ENCODE measurements at regions not wholly inside any gene's neighbourhood (a gene's known extent, or its start where the extent isn't known, plus 50 kb on each side); places are given as distances from the start of the nearest gene placed in this dataset.
A peak's percentile ranks its signal among the peaks of the same experiment; 100 is the strongest.
"Not testable (repeated sequence)": the region's sequence is repeated elsewhere in the genome, so short reads cannot be mapped to it uniquely, and the experiment has no call there.

- peak overlapping the region; percentile 63 for H3K27ac Mint-ChIP-seq (ENCODE audit: low read depth, unreplicated experiment)
- H3K4me1 Mint-ChIP-seq (ENCODE audit: insufficient read depth, unreplicated experiment), result peaks cover 15% of the 10 kb centered on the region
- no peak for TF ChIP-seq CTCF (IDR thresholded peaks at IDR 0.05; ENCODE audit: unreplicated experiment)
- no peaks in the 10 kb centered on the region for H3K9me3 Mint-ChIP-seq (ENCODE audit: unreplicated experiment)
- intact Hi-C loops (cut with micrococcal nuclease), result no loop called here
- H3K27me3 Mint-ChIP-seq (ENCODE audit: insufficient read depth, unreplicated experiment), result no peaks in the 10 kb centered on the region
- no peak overlapping the region for H3K4me3 Mint-ChIP-seq (ENCODE audit: unreplicated experiment)
- H3K36me3 Mint-ChIP-seq (ENCODE audit: insufficient read depth, unreplicated experiment), result no peaks in the 10 kb centered on the region
- DNase-seq (ENCODE audit: unreplicated experiment), result peak; percentile 13
- no TSS peak for BruUV-seq (replicated peaks)
- POLR2A ChIA-PET, result interaction anchor here (1.7 kb wide), 1 partner anchor 64 kb away, joined by 6 read pairs; no protein-coding TSS in a partner anchor
- CTCF ChIA-PET, result interaction anchor here (0.7 to 0.9 kb wide), 2 partner anchors 186 to 540 kb away, joined by 3 read pairs; no protein-coding TSS in a partner anchor
These were observed 264.9 kb downstream of the C12orf75 start for GRCh38 chr12:105595440-105595839.

GRCh38 chr12:105596731-105597130, 266.2 kb downstream of the C12orf75 start:
- ChIA-PET CTCF (interaction anchor here (0.8 to 1.1 kb wide), 2 partner anchors 18 to 609 kb away, joined by 3 to 4 read pairs; no protein-coding TSS in a partner anchor), POLR2A (interaction anchor here (0.8 to 1.6 kb wide), 2 partner anchors 30 to 34 kb away, joined by 3 read pairs; no protein-coding TSS in a partner anchor)
- H3K4me3 Mint-ChIP-seq (ENCODE audit: unreplicated experiment), result no peak overlapping the region
- intact Hi-C loops (cut with micrococcal nuclease), result no loop called here
- no peaks in the 10 kb centered on the region for H3K36me3 Mint-ChIP-seq (ENCODE audit: insufficient read depth, unreplicated experiment)
- BruUV-seq (replicated peaks), result no TSS peak
- peaks cover 15% of the 10 kb centered on the region for H3K4me1 Mint-ChIP-seq (ENCODE audit: insufficient read depth, unreplicated experiment)
- TF ChIP-seq CTCF (IDR thresholded peaks at IDR 0.05; ENCODE audit: unreplicated experiment), result no peak
- H3K27ac Mint-ChIP-seq (ENCODE audit: low read depth, unreplicated experiment), result peak overlapping the region; percentile 63
- DNase-seq (ENCODE audit: unreplicated experiment), result peak; percentile 22
- H3K9me3 Mint-ChIP-seq (ENCODE audit: unreplicated experiment), result no peaks in the 10 kb centered on the region
- H3K27me3 Mint-ChIP-seq (ENCODE audit: insufficient read depth, unreplicated experiment), result no peaks in the 10 kb centered on the region

GRCh38 chr12:105598031-105598430, 267.5 kb downstream of the C12orf75 start:
- no peaks in the 10 kb centered on the region for H3K27me3 Mint-ChIP-seq (ENCODE audit: insufficient read depth, unreplicated experiment)
- TF ChIP-seq CTCF (IDR thresholded peaks at IDR 0.05; ENCODE audit: unreplicated experiment), result no peak
- no peaks in the 10 kb centered on the region for H3K9me3 Mint-ChIP-seq (ENCODE audit: unreplicated experiment)
- no TSS peak for BruUV-seq (replicated peaks)
- H3K4me3 Mint-ChIP-seq (ENCODE audit: unreplicated experiment), result no peak overlapping the region
- CTCF ChIA-PET, result no interaction called here
- DNase-seq (ENCODE audit: unreplicated experiment), result no peak
- no peak overlapping the region for H3K27ac Mint-ChIP-seq (ENCODE audit: low read depth, unreplicated experiment)
- intact Hi-C loops (cut with micrococcal nuclease), result no loop called here
- no peaks in the 10 kb centered on the region for H3K36me3 Mint-ChIP-seq (ENCODE audit: insufficient read depth, unreplicated experiment)
- POLR2A ChIA-PET, result interaction anchor here (0.7 kb wide), 1 partner anchor 42 kb away, joined by 3 read pairs; no protein-coding TSS in a partner anchor
- H3K4me1 Mint-ChIP-seq (ENCODE audit: insufficient read depth, unreplicated experiment), result peaks cover 15% of the 10 kb centered on the region

GRCh38 chr12:105600911-105601545, 270.5 kb downstream of the C12orf75 start:
- H3K9me3 Mint-ChIP-seq (ENCODE audit: unreplicated experiment), result no peaks in the 10 kb centered on the region
- no peak for DNase-seq (ENCODE audit: unreplicated experiment)
- POLR2A ChIA-PET, result interaction anchor here (0.8 to 1.5 kb wide), 2 partner anchors 14 to 17 kb away, joined by 3 to 4 read pairs; no protein-coding TSS in a partner anchor

GRCh38 chr12:105602312-105602711, 271.8 kb downstream of the C12orf75 start:
- intact Hi-C loops (cut with micrococcal nuclease); H3K27me3 Mint-ChIP-seq (ENCODE audit: insufficient read depth, unreplicated experiment); H3K4me1 Mint-ChIP-seq (ENCODE audit: insufficient read depth, unreplicated experiment); H3K9me3 Mint-ChIP-seq (ENCODE audit: unreplicated experiment); H3K4me3 Mint-ChIP-seq (ENCODE audit: unreplicated experiment); H3K36me3 Mint-ChIP-seq (ENCODE audit: insufficient read depth, unreplicated experiment); H3K27ac Mint-ChIP-seq (ENCODE audit: low read depth, unreplicated experiment); DNase-seq (ENCODE audit: unreplicated experiment); BruUV-seq (replicated peaks); POLR2A ChIA-PET: not testable (repeated sequence)
- CTCF ChIA-PET, result interaction anchor here (0.6 kb wide), 2 partner anchors 106 to 276 kb away, joined by 3 to 5 read pairs; no protein-coding TSS in a partner anchor

More at GRCh38 chr12:105600911-105601545, 270.5 kb downstream of the C12orf75 start:
- CTCF ChIA-PET, result interaction anchor here (0.6 to 0.7 kb wide), 2 partner anchors 10 to 173 kb away, joined by 3 to 4 read pairs; no protein-coding TSS in a partner anchor
- no TSS peak for BruUV-seq (replicated peaks)
- Mint-ChIP-seq H3K4me1 (ENCODE audit: insufficient read depth, unreplicated experiment) (peaks cover 16% of the 10 kb centered on the region), H3K27ac (ENCODE audit: low read depth, unreplicated experiment) (no peak overlapping the region), H3K4me3 (ENCODE audit: unreplicated experiment) (no peak overlapping the region), H3K27me3 (ENCODE audit: insufficient read depth, unreplicated experiment) (no peaks in the 10 kb centered on the region), H3K36me3 (ENCODE audit: insufficient read depth, unreplicated experiment) (no peaks in the 10 kb centered on the region)
- intact Hi-C loops (cut with micrococcal nuclease), result no loop called here
- no peak for TF ChIP-seq CTCF (IDR thresholded peaks at IDR 0.05; ENCODE audit: unreplicated experiment)

GRCh38 chr12:105604281-105604680, 273.8 kb downstream of the C12orf75 start:
- intact Hi-C loops (cut with micrococcal nuclease); H3K27ac Mint-ChIP-seq (ENCODE audit: low read depth, unreplicated experiment); POLR2A ChIA-PET; BruUV-seq (replicated peaks); H3K36me3 Mint-ChIP-seq (ENCODE audit: insufficient read depth, unreplicated experiment); H3K27me3 Mint-ChIP-seq (ENCODE audit: insufficient read depth, unreplicated experiment); DNase-seq (ENCODE audit: unreplicated experiment); CTCF ChIA-PET; H3K4me3 Mint-ChIP-seq (ENCODE audit: unreplicated experiment); H3K9me3 Mint-ChIP-seq (ENCODE audit: unreplicated experiment): not testable (repeated sequence)
- H3K4me1 Mint-ChIP-seq (ENCODE audit: insufficient read depth, unreplicated experiment), result peaks cover 15% of the 10 kb centered on the region

Data from MCF 10A (cell line).